K562 (cell line): ENCODE measurements at regions not wholly inside any gene's neighbourhood (a gene's known extent, or its start where the extent isn't known, plus 50 kb on each side); places are given as distances from the start of the nearest gene placed in this dataset.

Source experiments
- RBM22 ChIP-seq: fragments of 200-400 bp; formaldehyde crosslinking; IDR thresholded peaks from 2 replicates; pipeline ENCODE4 v1.6.1; 2018; ENCODE audit warnings: low read length, low read depth; ENCODE audit not compliant: poor library complexity, severe bottlenecking
- TF ChIP-seq, protein P1 (sequence below): fragments of 450-650 bp; IDR thresholded peaks from 2 replicates; pipeline ENCODE4 v1.6.1; 2016; ENCODE audit warnings: mild to moderate bottlenecking, moderate library complexity
- TF ChIP-seq, protein P2 (sequence below): fragments of 450-650 bp; IDR thresholded peaks from 2 replicates; pipeline ENCODE4 v1.6.1; 2018; ENCODE audit warnings: mild to moderate bottlenecking, low read depth; ENCODE audit not compliant: partially characterized antibody

DNA sequence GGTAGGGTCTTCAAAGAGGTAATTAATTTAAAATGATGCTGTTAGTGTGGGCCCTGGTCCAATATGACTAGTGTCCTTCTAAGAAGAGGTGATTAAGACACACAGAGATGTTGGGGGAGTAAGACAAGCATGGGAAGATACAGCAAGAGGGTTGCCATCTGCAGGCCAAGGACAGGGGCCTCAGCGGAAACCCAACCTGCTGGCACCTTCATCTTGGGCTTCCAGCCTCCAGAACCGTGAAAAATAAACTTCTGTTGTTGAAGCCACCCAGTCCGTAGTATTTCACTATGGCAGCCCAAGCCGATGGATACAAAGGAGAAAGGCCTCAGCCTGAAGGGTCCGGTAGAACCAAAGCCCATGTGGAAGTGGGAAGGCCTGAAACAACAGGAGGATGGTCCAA, 161.7 kb upstream of the UBE2E1 start (continued):
- TF ChIP-seq, protein P1, sequence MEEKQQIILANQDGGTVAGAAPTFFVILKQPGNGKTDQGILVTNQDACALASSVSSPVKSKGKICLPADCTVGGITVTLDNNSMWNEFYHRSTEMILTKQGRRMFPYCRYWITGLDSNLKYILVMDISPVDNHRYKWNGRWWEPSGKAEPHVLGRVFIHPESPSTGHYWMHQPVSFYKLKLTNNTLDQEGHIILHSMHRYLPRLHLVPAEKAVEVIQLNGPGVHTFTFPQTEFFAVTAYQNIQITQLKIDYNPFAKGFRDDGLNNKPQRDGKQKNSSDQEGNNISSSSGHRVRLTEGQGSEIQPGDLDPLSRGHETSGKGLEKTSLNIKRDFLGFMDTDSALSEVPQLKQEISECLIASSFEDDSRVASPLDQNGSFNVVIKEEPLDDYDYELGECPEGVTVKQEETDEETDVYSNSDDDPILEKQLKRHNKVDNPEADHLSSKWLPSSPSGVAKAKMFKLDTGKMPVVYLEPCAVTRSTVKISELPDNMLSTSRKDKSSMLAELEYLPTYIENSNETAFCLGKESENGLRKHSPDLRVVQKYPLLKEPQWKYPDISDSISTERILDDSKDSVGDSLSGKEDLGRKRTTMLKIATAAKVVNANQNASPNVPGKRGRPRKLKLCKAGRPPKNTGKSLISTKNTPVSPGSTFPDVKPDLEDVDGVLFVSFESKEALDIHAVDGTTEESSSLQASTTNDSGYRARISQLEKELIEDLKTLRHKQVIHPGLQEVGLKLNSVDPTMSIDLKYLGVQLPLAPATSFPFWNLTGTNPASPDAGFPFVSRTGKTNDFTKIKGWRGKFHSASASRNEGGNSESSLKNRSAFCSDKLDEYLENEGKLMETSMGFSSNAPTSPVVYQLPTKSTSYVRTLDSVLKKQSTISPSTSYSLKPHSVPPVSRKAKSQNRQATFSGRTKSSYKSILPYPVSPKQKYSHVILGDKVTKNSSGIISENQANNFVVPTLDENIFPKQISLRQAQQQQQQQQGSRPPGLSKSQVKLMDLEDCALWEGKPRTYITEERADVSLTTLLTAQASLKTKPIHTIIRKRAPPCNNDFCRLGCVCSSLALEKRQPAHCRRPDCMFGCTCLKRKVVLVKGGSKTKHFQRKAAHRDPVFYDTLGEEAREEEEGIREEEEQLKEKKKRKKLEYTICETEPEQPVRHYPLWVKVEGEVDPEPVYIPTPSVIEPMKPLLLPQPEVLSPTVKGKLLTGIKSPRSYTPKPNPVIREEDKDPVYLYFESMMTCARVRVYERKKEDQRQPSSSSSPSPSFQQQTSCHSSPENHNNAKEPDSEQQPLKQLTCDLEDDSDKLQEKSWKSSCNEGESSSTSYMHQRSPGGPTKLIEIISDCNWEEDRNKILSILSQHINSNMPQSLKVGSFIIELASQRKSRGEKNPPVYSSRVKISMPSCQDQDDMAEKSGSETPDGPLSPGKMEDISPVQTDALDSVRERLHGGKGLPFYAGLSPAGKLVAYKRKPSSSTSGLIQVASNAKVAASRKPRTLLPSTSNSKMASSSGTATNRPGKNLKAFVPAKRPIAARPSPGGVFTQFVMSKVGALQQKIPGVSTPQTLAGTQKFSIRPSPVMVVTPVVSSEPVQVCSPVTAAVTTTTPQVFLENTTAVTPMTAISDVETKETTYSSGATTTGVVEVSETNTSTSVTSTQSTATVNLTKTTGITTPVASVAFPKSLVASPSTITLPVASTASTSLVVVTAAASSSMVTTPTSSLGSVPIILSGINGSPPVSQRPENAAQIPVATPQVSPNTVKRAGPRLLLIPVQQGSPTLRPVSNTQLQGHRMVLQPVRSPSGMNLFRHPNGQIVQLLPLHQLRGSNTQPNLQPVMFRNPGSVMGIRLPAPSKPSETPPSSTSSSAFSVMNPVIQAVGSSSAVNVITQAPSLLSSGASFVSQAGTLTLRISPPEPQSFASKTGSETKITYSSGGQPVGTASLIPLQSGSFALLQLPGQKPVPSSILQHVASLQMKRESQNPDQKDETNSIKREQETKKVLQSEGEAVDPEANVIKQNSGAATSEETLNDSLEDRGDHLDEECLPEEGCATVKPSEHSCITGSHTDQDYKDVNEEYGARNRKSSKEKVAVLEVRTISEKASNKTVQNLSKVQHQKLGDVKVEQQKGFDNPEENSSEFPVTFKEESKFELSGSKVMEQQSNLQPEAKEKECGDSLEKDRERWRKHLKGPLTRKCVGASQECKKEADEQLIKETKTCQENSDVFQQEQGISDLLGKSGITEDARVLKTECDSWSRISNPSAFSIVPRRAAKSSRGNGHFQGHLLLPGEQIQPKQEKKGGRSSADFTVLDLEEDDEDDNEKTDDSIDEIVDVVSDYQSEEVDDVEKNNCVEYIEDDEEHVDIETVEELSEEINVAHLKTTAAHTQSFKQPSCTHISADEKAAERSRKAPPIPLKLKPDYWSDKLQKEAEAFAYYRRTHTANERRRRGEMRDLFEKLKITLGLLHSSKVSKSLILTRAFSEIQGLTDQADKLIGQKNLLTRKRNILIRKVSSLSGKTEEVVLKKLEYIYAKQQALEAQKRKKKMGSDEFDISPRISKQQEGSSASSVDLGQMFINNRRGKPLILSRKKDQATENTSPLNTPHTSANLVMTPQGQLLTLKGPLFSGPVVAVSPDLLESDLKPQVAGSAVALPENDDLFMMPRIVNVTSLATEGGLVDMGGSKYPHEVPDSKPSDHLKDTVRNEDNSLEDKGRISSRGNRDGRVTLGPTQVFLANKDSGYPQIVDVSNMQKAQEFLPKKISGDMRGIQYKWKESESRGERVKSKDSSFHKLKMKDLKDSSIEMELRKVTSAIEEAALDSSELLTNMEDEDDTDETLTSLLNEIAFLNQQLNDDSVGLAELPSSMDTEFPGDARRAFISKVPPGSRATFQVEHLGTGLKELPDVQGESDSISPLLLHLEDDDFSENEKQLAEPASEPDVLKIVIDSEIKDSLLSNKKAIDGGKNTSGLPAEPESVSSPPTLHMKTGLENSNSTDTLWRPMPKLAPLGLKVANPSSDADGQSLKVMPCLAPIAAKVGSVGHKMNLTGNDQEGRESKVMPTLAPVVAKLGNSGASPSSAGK: no peak
- TF ChIP-seq, protein P2, sequence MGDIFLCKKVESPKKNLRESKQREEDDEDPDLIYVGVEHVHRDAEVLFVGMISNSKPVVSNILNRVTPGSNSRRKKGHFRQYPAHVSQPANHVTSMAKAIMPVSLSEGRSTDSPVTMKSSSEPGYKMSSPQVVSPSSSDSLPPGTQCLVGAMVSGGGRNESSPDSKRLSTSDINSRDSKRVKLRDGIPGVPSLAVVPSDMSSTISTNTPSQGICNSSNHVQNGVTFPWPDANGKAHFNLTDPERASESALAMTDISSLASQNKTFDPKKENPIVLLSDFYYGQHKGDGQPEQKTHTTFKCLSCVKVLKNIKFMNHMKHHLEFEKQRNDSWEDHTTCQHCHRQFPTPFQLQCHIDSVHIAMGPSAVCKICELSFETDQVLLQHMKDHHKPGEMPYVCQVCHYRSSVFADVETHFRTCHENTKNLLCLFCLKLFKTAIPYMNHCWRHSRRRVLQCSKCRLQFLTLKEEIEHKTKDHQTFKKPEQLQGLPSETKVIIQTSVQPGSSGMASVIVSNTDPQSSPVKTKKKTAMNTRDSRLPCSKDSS: no peak
- no peak for TF ChIP-seq RBM22
- TF ChIP-seq, all 486 proteins: peak for 0
